Endothelial cell of umbilical vein (primary cell): ENCODE measurements at regions not wholly inside any gene's neighbourhood (a gene's known extent, or its start where the extent isn't known, plus 50 kb on each side); places are given as distances from the start of the nearest gene placed in this dataset.

Source experiments
- BruUV-seq: library from RNA; stranded (reverse); fragments of 400-500 nt; replicated peaks from 2 replicates; lab custom pipeline; 2021; lab: Mats Ljungman, UMichigan
- CTCF ChIA-PET: fragments of 300-600, 350-600 bp; sonication (Branson Sonifier 250); formaldehyde crosslinking; loops from one replicate; lab custom pipeline; 2021; ENCODE audit warnings: antibody characterized with exemption, inconsistent platforms; lab: Charles Lee
- POLR2A ChIA-PET: fragments of 300-600, 350-600 bp; sonication (Branson Sonifier 250); formaldehyde crosslinking; loops from one replicate; lab custom pipeline; 2021; ENCODE audit warnings: antibody characterized with exemption, inconsistent platforms; lab: Charles Lee
- DNase-seq: peaks from one replicate; pipeline ENCODE4 v3.0.0-alpha.2; 2011; ENCODE audit warnings: low read depth, low spot score
- FAIRE-seq: peaks from 2 replicates; lab custom pipeline; 2011; peaks lifted over from hg19 to GRCh38; lab: Jason Lieb, UNC
- H2AFZ ChIP-seq: 2 replicates; pipeline ENCODE4 v1.6.0; 2012; ENCODE audit warnings: low read depth, low read length, control low read depth, inconsistent platforms
- H3K27ac ChIP-seq: 2 replicates; pipeline ENCODE4 v1.5.1; 2011; ENCODE audit warnings: low read depth, mild to moderate bottlenecking, control low read depth, low read length, moderate library complexity; ENCODE audit not compliant: insufficient read depth
- H3K27me3 ChIP-seq, 2 experiments: 2 replicates each; pipeline versions ENCODE4 v1.6.0 to v1.6.1; 2011; ENCODE audit warnings: low read length in 2 of 2, mixed read lengths in 1 of 2; ENCODE audit not compliant: control insufficient read depth in 2 of 2, insufficient read depth in 2 of 2
- H3K36me3 ChIP-seq, 2 experiments: 2 replicates in 1 of 2; 3 replicates in 1 of 2; pipeline ENCODE4 v1.5.1; 2011; ENCODE audit warnings: low read length in 2 of 2, mild to moderate bottlenecking in 1 of 2, moderate library complexity in 1 of 2; ENCODE audit not compliant: control insufficient read depth in 2 of 2, insufficient read depth in 2 of 2; ENCODE audit errors: extremely low read depth in 1 of 2
- H3K4me1 ChIP-seq: 3 replicates; pipeline ENCODE4 v1.5.1; 2011; ENCODE audit warnings: mild to moderate bottlenecking, low read length; ENCODE audit not compliant: control insufficient read depth, insufficient read depth; ENCODE audit errors: extremely low read depth
- H3K4me2 ChIP-seq: 2 replicates; pipeline ENCODE4 v1.6.1; 2011; ENCODE audit warnings: low read length, control low read depth, mixed read lengths; ENCODE audit not compliant: insufficient read depth
- H3K4me3 ChIP-seq, 3 experiments: fragments of 200-600 bp in 1 of 3; sonication (generic), shearing (Covaris generic) in 1 of 3; replicated peaks in 1 of 3; 2 replicates each; pipeline ENCODE4 v1.5.1; 2011 to 2016; ENCODE audit warnings: control low read depth in 3 of 3, low read length in 3 of 3, mild to moderate bottlenecking in 2 of 3, inconsistent platforms in 1 of 3, low read depth in 1 of 3, moderate library complexity in 1 of 3; ENCODE audit not compliant: insufficient read depth in 1 of 3
- H3K79me2 ChIP-seq: 2 replicates; pipeline ENCODE4 v1.6.0; 2012; ENCODE audit warnings: low read length, inconsistent platforms; ENCODE audit not compliant: control insufficient read depth, insufficient read depth
- H3K9ac ChIP-seq: replicated peaks from 2 replicates; pipeline ENCODE3; 2011; ENCODE audit warnings: low read length, control low read depth; ENCODE audit not compliant: insufficient read depth; ENCODE audit errors: extremely low read depth
- H3K9me1 ChIP-seq: replicated peaks from 3 replicates; pipeline ENCODE4 v1.6.0; 2011; ENCODE audit warnings: mild to moderate bottlenecking, low read length; ENCODE audit not compliant: control insufficient read depth, insufficient read depth; ENCODE audit errors: extremely low read depth
- H3K9me3 ChIP-seq: replicated peaks from 2 replicates; pipeline ENCODE4 v1.5.1; 2012; ENCODE audit warnings: low read length, inconsistent platforms; ENCODE audit not compliant: control insufficient read depth, insufficient read depth
- H4K20me1 ChIP-seq: replicated peaks from 2 replicates; pipeline ENCODE3; 2011; ENCODE audit warnings: mild to moderate bottlenecking, low read length; ENCODE audit not compliant: control insufficient read depth, insufficient read depth; ENCODE audit errors: extremely low read depth
- EZH2 ChIP-seq: IDR thresholded peaks from 2 replicates; pipeline ENCODE4 v1.6.1; 2012; ENCODE audit warnings: borderline replicate concordance, low read depth, mild to moderate bottlenecking, moderate library complexity, low read length, inconsistent platforms; ENCODE audit not compliant: severe bottlenecking
- FOS ChIP-seq: IDR thresholded peaks from 2 replicates; pipeline ENCODE4 v1.6.1; 2011; ENCODE audit warnings: mild to moderate bottlenecking, low read length, moderate library complexity, borderline replicate concordance; ENCODE audit not compliant: insufficient read depth
- GATA2 ChIP-seq: IDR thresholded peaks from 2 replicates; pipeline ENCODE4 v1.7.0; 2011; ENCODE audit warnings: low read depth, mild to moderate bottlenecking, moderate library complexity, mixed read lengths, low read length; ENCODE audit not compliant: insufficient read length, insufficient read depth
- JUN ChIP-seq: IDR thresholded peaks from 2 replicates; pipeline ENCODE4 v1.6.1; 2011; ENCODE audit warnings: borderline replicate concordance, low read depth; ENCODE audit not compliant: insufficient read length, insufficient read depth
- MYC ChIP-seq: IDR thresholded peaks from one replicate; pipeline ENCODE4 v1.6.1; 2011; ENCODE audit warnings: mild to moderate bottlenecking, low read depth, low read length
- POLR2A ChIP-seq: IDR thresholded peaks from 2 replicates; pipeline ENCODE4 v1.6.1; 2012; ENCODE audit warnings: low read depth, mild to moderate bottlenecking, control low read depth, low read length
- POLR2AphosphoS5 ChIP-seq: IDR thresholded peaks from 2 replicates; pipeline ENCODE4 v1.6.1; 2012; ENCODE audit warnings: low read depth, mild to moderate bottlenecking, control low read depth, low read length, moderate library complexity; ENCODE audit not compliant: insufficient read depth
- dilution Hi-C: fragments of 300-500 bp; cut with MboI; formaldehyde crosslinking; loops from one replicate; pipeline ENCODE4 v1.15.0; 2019; ENCODE audit warnings: low sequenced_read_pairs; ENCODE audit not compliant: extremely low pct_ligation_motif_present
- intact Hi-C: fragments of 100-400 bp; cut with micrococcal nuclease; formaldehyde crosslinking; loops from one replicate; pipeline ENCODE4 v1.10.0; 2022
- TF ChIP-seq, protein P1 (sequence below), 2 donors: IDR thresholded peaks; 1 replicate in 1 of 2; 2 replicates in 1 of 2; pipeline ENCODE4 v1.5.1; 2011; ENCODE audit warnings: low read length in 2 of 2, mild to moderate bottlenecking in 2 of 2, moderate library complexity in 2 of 2, control low read depth in 1 of 2, inconsistent platforms in 1 of 2, low read depth in 1 of 2; ENCODE audit not compliant: insufficient read depth in 1 of 2; ENCODE audit errors: extremely low read depth in 1 of 2
- TF ChIP-seq, protein P2 (sequence below): IDR thresholded peaks from 2 replicates; pipeline ENCODE4 v1.6.1; 2011; ENCODE audit not compliant: insufficient read depth, insufficient read length

DNA sequence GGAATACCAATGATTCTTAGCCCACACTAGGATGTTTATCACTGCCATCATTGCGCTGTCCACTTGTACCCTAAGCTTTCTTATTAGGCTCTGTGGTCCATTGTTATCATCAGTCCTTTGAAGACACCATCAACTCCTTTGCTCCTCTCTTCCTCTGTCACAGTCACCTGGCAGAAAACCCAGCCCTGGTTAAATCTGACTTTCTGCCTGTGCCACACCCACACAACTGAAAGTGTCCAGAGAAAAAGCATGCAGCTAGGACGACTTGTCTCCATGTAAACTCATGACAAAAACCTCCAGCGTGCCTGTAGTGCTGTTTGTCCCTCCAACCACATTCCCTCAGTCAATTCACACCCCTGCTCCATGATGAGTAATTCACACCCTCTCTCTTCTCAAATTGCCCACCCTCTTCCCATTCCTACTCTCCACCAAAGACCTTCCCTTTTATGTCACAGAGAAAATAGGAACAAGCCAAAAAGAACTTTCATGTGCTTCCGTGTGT is 297.4 kb upstream of the MGAT5 start:
- H4K20me1 ChIP-seq, result no peaks in the 10 kb centered on the region
- no peaks in the 10 kb centered on the region for H3K79me2 ChIP-seq
- intact Hi-C loops (no loop called here), dilution Hi-C loops (no loop called here)
- CTCF ChIA-PET, result no interaction called here
- DNase-seq (no peak), FAIRE-seq (no peak)
- H3K4me2 ChIP-seq, result no peak overlapping the region
- H3K27ac ChIP-seq, result no peak overlapping the region
- no peaks in the 10 kb centered on the region for H3K36me3 ChIP-seq
- POLR2A ChIA-PET, result no interaction called here
- no peaks in the 10 kb centered on the region for H3K4me1 ChIP-seq
- no peaks in the 10 kb centered on the region for H3K9me3 ChIP-seq
- no peak overlapping the region for H3K4me3 ChIP-seq
- TF ChIP-seq MYC (no peak), FOS (no peak), EZH2 (no peak), POLR2AphosphoS5 (no peak), GATA2 (no peak), POLR2A (no peak), JUN (no peak)
- TF ChIP-seq, protein P1, sequence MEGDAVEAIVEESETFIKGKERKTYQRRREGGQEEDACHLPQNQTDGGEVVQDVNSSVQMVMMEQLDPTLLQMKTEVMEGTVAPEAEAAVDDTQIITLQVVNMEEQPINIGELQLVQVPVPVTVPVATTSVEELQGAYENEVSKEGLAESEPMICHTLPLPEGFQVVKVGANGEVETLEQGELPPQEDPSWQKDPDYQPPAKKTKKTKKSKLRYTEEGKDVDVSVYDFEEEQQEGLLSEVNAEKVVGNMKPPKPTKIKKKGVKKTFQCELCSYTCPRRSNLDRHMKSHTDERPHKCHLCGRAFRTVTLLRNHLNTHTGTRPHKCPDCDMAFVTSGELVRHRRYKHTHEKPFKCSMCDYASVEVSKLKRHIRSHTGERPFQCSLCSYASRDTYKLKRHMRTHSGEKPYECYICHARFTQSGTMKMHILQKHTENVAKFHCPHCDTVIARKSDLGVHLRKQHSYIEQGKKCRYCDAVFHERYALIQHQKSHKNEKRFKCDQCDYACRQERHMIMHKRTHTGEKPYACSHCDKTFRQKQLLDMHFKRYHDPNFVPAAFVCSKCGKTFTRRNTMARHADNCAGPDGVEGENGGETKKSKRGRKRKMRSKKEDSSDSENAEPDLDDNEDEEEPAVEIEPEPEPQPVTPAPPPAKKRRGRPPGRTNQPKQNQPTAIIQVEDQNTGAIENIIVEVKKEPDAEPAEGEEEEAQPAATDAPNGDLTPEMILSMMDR (IDR thresholded peaks at IDR 0.05; ENCODE audit: extremely low read depth in 1 of 2, insufficient read depth in 1 of 2, low read depth in 1 of 2, low read length in 2 of 2), result no peak
- TF ChIP-seq, protein P2, sequence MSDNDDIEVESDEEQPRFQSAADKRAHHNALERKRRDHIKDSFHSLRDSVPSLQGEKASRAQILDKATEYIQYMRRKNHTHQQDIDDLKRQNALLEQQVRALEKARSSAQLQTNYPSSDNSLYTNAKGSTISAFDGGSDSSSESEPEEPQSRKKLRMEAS, result no peak
- peaks cover 0 to 1% of the 10 kb centered on the region in 2 experiments for H3K27me3 ChIP-seq
- H3K9ac ChIP-seq, result no peak overlapping the region
- BruUV-seq, result no TSS peak
- H2AFZ ChIP-seq, result no peak overlapping the region
- H3K9me1 ChIP-seq, result no peaks in the 10 kb centered on the region
